Cardiac muscle cell (in vitro differentiated cells and primary cell): ENCODE measurements at regions not wholly inside any gene's neighbourhood (a gene's known extent, or its start where the extent isn't known, plus 50 kb on each side); places are given as distances from the start of the nearest gene placed in this dataset.

Source experiments
- DNase-seq, 2 donors: peaks; one replicate each; pipeline versions ENCODE4 v3.0.0 to v3.0.0-alpha.2; 2010 to 2017; ENCODE audit warnings: low read depth in 1 of 2, low spot score in 1 of 2
- H3K27ac ChIP-seq: fragments of 200-600 bp; sonication (generic); 2 replicates; pipeline ENCODE4 v1.5.1; 2016
- H3K27me3 ChIP-seq: fragments of 200-600 bp; sonication (generic); 2 replicates; pipeline ENCODE4 v1.6.0; 2016; ENCODE audit warnings: control low read depth
- H3K36me3 ChIP-seq: fragments of 200-600 bp; sonication (generic); 2 replicates; pipeline ENCODE4 v1.5.1; 2016; ENCODE audit warnings: control low read depth
- H3K4me1 ChIP-seq: fragments of 200-600 bp; sonication (generic); 2 replicates; pipeline ENCODE4 v1.8.1; 2017; ENCODE audit warnings: low read depth, mild to moderate bottlenecking, mixed run types
- H3K4me3 ChIP-seq: fragments of 200-600 bp; sonication (generic); 2 replicates; pipeline ENCODE4 v1.5.1; 2016; ENCODE audit warnings: mild to moderate bottlenecking
- H3K9me3 ChIP-seq: fragments of 200-600 bp; sonication (generic); 2 replicates; pipeline ENCODE4 v1.5.1; 2017; ENCODE audit warnings: low read depth, mild to moderate bottlenecking, control low read depth
- CTCF ChIP-seq: IDR thresholded peaks from 2 replicates; pipeline ENCODE4 v1.5.1; 2012; ENCODE audit warnings: low read depth, mild to moderate bottlenecking, low read length

- no peak for TF ChIP-seq CTCF
- H3K27ac ChIP-seq, result peak overlapping the region; percentile 20
- no peaks in the 10 kb centered on the region for H3K36me3 ChIP-seq
- peaks cover 37% of the 10 kb centered on the region for H3K4me1 ChIP-seq
- no peak for DNase-seq
- no peaks in the 10 kb centered on the region for H3K27me3 ChIP-seq
- no peaks in the 10 kb centered on the region for H3K9me3 ChIP-seq
- H3K4me3 ChIP-seq, result no peak overlapping the region
Observed at GRCh38 chr12:46459861-46460545, 87.4 kb upstream of the SLC38A2 start.

GRCh38 chr12:46459111-46459510 lies 86.5 kb upstream of the SLC38A2 start:
- no peaks in the 10 kb centered on the region for H3K27me3 ChIP-seq
- peak in 1 of 2 donors; percentile 76 for DNase-seq
- no peaks in the 10 kb centered on the region for H3K36me3 ChIP-seq
- no peak for TF ChIP-seq CTCF
- H3K4me1 ChIP-seq, result peaks cover 37% of the 10 kb centered on the region
- no peaks in the 10 kb centered on the region for H3K9me3 ChIP-seq
- no peak overlapping the region for H3K27ac ChIP-seq
- no peak overlapping the region for H3K4me3 ChIP-seq

- Histone ChIP-seq H3K27ac (no peak overlapping the region), H3K9me3 (no peaks in the 10 kb centered on the region), H3K27me3 (no peaks in the 10 kb centered on the region), H3K4me3 (no peak overlapping the region), H3K4me1 (peaks cover 37% of the 10 kb centered on the region), H3K36me3 (no peaks in the 10 kb centered on the region)
- no peak for DNase-seq
- no peak for TF ChIP-seq CTCF
Observed at GRCh38 chr12:46458500-46459102, 86.0 kb upstream of the SLC38A2 start.

- no peak for DNase-seq
- TF ChIP-seq CTCF, result no peak
- no peak overlapping the region for H3K4me3 ChIP-seq
- no peaks in the 10 kb centered on the region for H3K36me3 ChIP-seq
- H3K9me3 ChIP-seq, result no peaks in the 10 kb centered on the region
- H3K27ac ChIP-seq, result no peak overlapping the region
- H3K27me3 ChIP-seq, result no peaks in the 10 kb centered on the region
- H3K4me1 ChIP-seq, result peaks cover 33% of the 10 kb centered on the region
Observed at GRCh38 chr12:46457958-46458357, 85.4 kb upstream of the SLC38A2 start.

GRCh38 chr12:46456356-46457334 lies 84.1 kb upstream of the SLC38A2 start:
- DNase-seq, result peak in 1 of 2 donors; percentile 55
- no peak for TF ChIP-seq CTCF

More at GRCh38 chr12:46456356-46457334, 84.1 kb upstream of the SLC38A2 start:
- Histone ChIP-seq H3K36me3 (no peaks in the 10 kb centered on the region), H3K9me3 (no peaks in the 10 kb centered on the region), H3K4me1 (peaks cover 31% of the 10 kb centered on the region), H3K27me3 (no peaks in the 10 kb centered on the region), H3K4me3 (no peak overlapping the region), H3K27ac (no peak overlapping the region)
